ENCODE measurements at regions not wholly inside any gene's neighbourhood (a gene's known extent, or its start where the extent isn't known, plus 50 kb on each side); places are given as distances from the start of the nearest gene placed in this dataset.

GRCh38 chr7:96562458-96562857 is 147.2 kb downstream of the SEM1 start:
- TF ChIP-seq, protein P1, sequence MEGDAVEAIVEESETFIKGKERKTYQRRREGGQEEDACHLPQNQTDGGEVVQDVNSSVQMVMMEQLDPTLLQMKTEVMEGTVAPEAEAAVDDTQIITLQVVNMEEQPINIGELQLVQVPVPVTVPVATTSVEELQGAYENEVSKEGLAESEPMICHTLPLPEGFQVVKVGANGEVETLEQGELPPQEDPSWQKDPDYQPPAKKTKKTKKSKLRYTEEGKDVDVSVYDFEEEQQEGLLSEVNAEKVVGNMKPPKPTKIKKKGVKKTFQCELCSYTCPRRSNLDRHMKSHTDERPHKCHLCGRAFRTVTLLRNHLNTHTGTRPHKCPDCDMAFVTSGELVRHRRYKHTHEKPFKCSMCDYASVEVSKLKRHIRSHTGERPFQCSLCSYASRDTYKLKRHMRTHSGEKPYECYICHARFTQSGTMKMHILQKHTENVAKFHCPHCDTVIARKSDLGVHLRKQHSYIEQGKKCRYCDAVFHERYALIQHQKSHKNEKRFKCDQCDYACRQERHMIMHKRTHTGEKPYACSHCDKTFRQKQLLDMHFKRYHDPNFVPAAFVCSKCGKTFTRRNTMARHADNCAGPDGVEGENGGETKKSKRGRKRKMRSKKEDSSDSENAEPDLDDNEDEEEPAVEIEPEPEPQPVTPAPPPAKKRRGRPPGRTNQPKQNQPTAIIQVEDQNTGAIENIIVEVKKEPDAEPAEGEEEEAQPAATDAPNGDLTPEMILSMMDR (IDR thresholded peaks at IDR 0.05), result no peak
- TF ChIP-seq EZH2 (IDR thresholded peaks at IDR 0.05), result no peak

All from neural progenitor cell (in vitro differentiated cells).